SK-N-MC (cell line): ENCODE measurements at regions not wholly inside any gene's neighbourhood (a gene's known extent, or its start where the extent isn't known, plus 50 kb on each side); places are given as distances from the start of the nearest gene placed in this dataset.

Experiments used
- EZH2 ChIP-seq: fragments of 200-600 bp; sonication (generic); IDR thresholded peaks from one replicate; pipeline ENCODE4 v1.6.1; 2017; ENCODE audit warnings: antibody characterized with exemption
- FOXP2 ChIP-seq: optimal IDR thresholded peaks from 2 replicates; pipeline ENCODE3; 2011; ENCODE audit warnings: mild to moderate bottlenecking, moderate library complexity; ENCODE audit not compliant: insufficient read depth; ENCODE audit errors: extremely low read length, control extremely low read depth
- POLR2AphosphoS5 ChIP-seq: IDR thresholded peaks from 2 replicates; pipeline ENCODE4 v1.6.1; 2012; ENCODE audit warnings: mild to moderate bottlenecking, low read depth, low read length, borderline replicate concordance

DNA sequence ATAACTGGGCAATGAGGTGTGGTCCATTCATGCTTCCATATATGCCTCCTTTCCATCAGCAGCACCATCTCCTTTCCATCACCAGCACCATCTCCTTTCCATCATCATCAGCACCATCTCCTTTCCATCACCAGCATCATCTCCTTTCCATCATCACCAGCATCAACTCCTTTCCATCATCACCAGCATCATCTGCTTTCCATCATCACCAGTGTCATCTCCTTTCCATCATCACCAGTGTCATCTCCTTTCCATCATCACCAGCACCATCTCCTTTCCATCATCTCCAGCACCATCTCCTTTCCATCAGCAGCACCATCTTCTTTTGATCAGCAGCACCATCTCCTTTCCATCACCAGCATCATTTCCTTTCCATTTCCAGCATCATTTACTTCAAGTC lies 297.5 kb upstream of the SPHKAP start:
- TF ChIP-seq FOXP2 (no peak), EZH2 (no peak), POLR2AphosphoS5 (no peak)
